ENCODE measurements at regions not wholly inside any gene's neighbourhood (a gene's known extent, or its start where the extent isn't known, plus 50 kb on each side); places are given as distances from the start of the nearest gene placed in this dataset.
"Not testable (repeated sequence)": the region's sequence is repeated elsewhere in the genome, so short reads cannot be mapped to it uniquely, and the experiment has no call there.

- DNase-seq; H3K4me1 Mint-ChIP-seq; intact Hi-C loops (cut with micrococcal nuclease); H3K27ac Mint-ChIP-seq; H3K4me3 Mint-ChIP-seq; H3K36me3 Mint-ChIP-seq (ENCODE audit: low read depth); H3K27me3 Mint-ChIP-seq: not testable (repeated sequence)
- H3K9me3 Mint-ChIP-seq = peaks cover 12% of the 10 kb centered on the region
Observed at GRCh38 chr9:65386191-65386590, 101.2 kb upstream of the FOXD4L5 start.

- H3K4me1 Mint-ChIP-seq; DNase-seq; intact Hi-C loops (cut with micrococcal nuclease); H3K27ac Mint-ChIP-seq; H3K4me3 Mint-ChIP-seq; H3K36me3 Mint-ChIP-seq (ENCODE audit: low read depth); H3K27me3 Mint-ChIP-seq: not testable (repeated sequence)
- H3K9me3 Mint-ChIP-seq = peaks cover 12% of the 10 kb centered on the region
Observed at GRCh38 chr9:65385655-65386024, 100.6 kb upstream of the FOXD4L5 start.

- intact Hi-C loops (cut with micrococcal nuclease); H3K27me3 Mint-ChIP-seq; DNase-seq; H3K36me3 Mint-ChIP-seq (ENCODE audit: low read depth); H3K4me3 Mint-ChIP-seq; H3K4me1 Mint-ChIP-seq; H3K27ac Mint-ChIP-seq: not testable (repeated sequence)
- peaks cover 12% of the 10 kb centered on the region for H3K9me3 Mint-ChIP-seq
Observed at GRCh38 chr9:65384759-65385654, 100.0 kb upstream of the FOXD4L5 start.

- DNase-seq; intact Hi-C loops (cut with micrococcal nuclease); H3K27me3 Mint-ChIP-seq; H3K27ac Mint-ChIP-seq; H3K36me3 Mint-ChIP-seq (ENCODE audit: low read depth); H3K4me3 Mint-ChIP-seq; H3K4me1 Mint-ChIP-seq: not testable (repeated sequence)
- H3K9me3 Mint-ChIP-seq = peaks cover 12% of the 10 kb centered on the region
Observed at GRCh38 chr9:65384066-65384465, 99.1 kb upstream of the FOXD4L5 start.

- H3K27ac Mint-ChIP-seq; H3K27me3 Mint-ChIP-seq; H3K36me3 Mint-ChIP-seq (ENCODE audit: low read depth); DNase-seq; H3K4me3 Mint-ChIP-seq; intact Hi-C loops (cut with micrococcal nuclease); H3K4me1 Mint-ChIP-seq: not testable (repeated sequence)
- peaks cover 12% of the 10 kb centered on the region for H3K9me3 Mint-ChIP-seq
Observed at GRCh38 chr9:65383646-65384045, 98.6 kb upstream of the FOXD4L5 start.

- H3K4me3 Mint-ChIP-seq; H3K27me3 Mint-ChIP-seq; H3K4me1 Mint-ChIP-seq; H3K36me3 Mint-ChIP-seq (ENCODE audit: low read depth); intact Hi-C loops (cut with micrococcal nuclease); DNase-seq; H3K27ac Mint-ChIP-seq: not testable (repeated sequence)
- H3K9me3 Mint-ChIP-seq = peaks cover 12% of the 10 kb centered on the region
Observed at GRCh38 chr9:65382701-65383318, 97.8 kb upstream of the FOXD4L5 start.

All from activated CD4-positive, alpha-beta T cell treated with anti-CD3 and anti-CD28 coated beads, Interleukin-2, amount 10 ng/mL, durations not matched to agents 24 days and 14 days (primary cell).